IPS-20b (cell line): ENCODE measurements at regions not wholly inside any gene's neighbourhood (a gene's known extent, or its start where the extent isn't known, plus 50 kb on each side); places are given as distances from the start of the nearest gene placed in this dataset.

Experiments
- H3K27ac ChIP-seq: one replicate; pipeline ENCODE4 v1.5.1; 2013; ENCODE audit warnings: low read length
- H3K27me3 ChIP-seq: 2 replicates; pipeline ENCODE4 v1.6.1; 2013; ENCODE audit warnings: mild to moderate bottlenecking, low read length, inconsistent platforms; ENCODE audit not compliant: insufficient read depth
- H3K36me3 ChIP-seq: 2 replicates; pipeline ENCODE4 v1.6.1; 2013; ENCODE audit warnings: low read depth, mild to moderate bottlenecking, inconsistent platforms, low read length, moderate library complexity; ENCODE audit not compliant: insufficient read depth
- H3K4me1 ChIP-seq: 2 replicates; pipeline ENCODE4 v1.6.1; 2013; ENCODE audit warnings: mild to moderate bottlenecking, control low read depth, inconsistent platforms, low read length, moderate library complexity; ENCODE audit not compliant: insufficient read depth
- H3K4me3 ChIP-seq: 2 replicates; pipeline ENCODE4 v1.5.1; 2013; ENCODE audit warnings: mild to moderate bottlenecking, low read length, inconsistent platforms
- H3K9ac ChIP-seq: 2 replicates; pipeline ENCODE4 v1.6.1; 2013; ENCODE audit warnings: low read depth, mild to moderate bottlenecking, inconsistent platforms, low read length, moderate library complexity
- H3K9me3 ChIP-seq: 2 replicates; pipeline ENCODE4 v1.6.1; 2013; ENCODE audit warnings: mild to moderate bottlenecking, low read depth, low read length, inconsistent platforms; ENCODE audit not compliant: insufficient read depth

DNA sequence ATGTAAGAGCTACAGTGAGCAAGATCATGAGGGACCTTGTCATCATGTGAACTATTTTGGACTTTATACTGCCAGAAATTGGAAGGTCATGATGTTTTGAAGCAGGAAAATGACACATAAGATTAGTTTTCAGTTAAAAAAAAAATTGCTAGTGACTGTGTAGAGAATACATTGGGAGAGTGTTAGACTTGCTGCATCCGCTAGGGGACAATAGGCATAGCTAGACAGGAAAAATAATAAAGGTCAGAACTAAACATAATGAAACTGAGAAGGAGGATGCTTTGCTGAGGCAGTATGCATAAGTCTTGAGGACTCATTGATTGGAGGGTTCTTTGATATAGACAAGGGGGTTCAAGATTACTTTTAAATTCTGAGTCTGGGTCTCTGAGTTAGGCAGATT is 275.8 kb upstream of the KCNH8 start:
- no peak overlapping the region for H3K27ac ChIP-seq
- H3K9me3 ChIP-seq, result no peaks in the 10 kb centered on the region
- H3K4me1 ChIP-seq, result no peaks in the 10 kb centered on the region
- H3K9ac ChIP-seq, result no peak overlapping the region
- no peaks in the 10 kb centered on the region for H3K27me3 ChIP-seq
- H3K4me3 ChIP-seq, result no peak overlapping the region
- no peaks in the 10 kb centered on the region for H3K36me3 ChIP-seq

DNA sequence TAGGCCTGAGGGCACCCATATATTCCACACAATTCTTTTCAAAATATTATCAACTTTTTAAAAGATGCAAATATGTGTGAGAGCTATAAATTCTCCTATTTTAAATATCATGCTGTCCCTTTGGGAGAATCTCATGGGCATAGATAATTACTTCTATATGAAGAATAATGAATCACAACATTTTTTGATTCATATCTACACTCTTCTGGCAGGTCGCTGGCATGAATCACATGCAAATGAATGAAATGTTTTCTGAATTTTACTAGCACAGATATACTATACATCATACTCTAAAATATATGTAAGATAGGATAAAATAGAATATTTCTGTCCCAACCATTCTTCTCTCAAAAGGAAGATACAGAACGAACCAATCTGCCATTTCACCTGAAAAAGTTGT is 277.7 kb upstream of the KCNH8 start:
- Histone ChIP-seq H3K27ac (no peak overlapping the region), H3K36me3 (no peaks in the 10 kb centered on the region), H3K4me1 (no peaks in the 10 kb centered on the region), H3K4me3 (no peak overlapping the region), H3K27me3 (no peaks in the 10 kb centered on the region), H3K9me3 (no peaks in the 10 kb centered on the region), H3K9ac (no peak overlapping the region)

DNA sequence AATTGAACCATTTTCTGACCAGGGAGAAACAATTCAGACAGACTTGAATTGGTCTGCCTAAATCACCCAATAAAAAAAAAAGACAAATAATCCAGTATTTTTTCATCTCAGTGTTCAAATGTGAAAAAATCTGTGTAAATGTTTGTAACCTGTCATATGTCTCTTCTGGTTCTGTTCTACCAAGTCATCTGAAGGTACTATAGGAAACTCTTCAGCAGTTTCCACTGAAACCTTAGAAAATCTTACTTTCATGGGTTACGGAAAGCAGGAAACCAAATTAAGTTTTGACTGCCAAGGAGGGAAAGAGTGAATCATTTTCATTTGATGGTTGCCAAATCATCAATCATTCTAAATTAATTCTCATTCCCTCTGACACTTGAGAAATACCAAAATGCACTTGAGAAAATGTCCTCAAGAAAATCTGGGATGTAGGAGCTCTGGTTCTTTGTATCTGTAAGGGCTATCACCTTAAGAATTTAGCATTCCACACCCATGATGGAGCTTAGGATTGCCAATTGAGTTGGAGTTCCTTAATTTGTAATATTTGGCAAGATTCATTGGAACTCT is 278.2 kb upstream of the KCNH8 start:
- Histone ChIP-seq H3K9ac (no peak overlapping the region), H3K4me3 (no peak overlapping the region), H3K9me3 (no peaks in the 10 kb centered on the region), H3K36me3 (no peaks in the 10 kb centered on the region), H3K4me1 (no peaks in the 10 kb centered on the region), H3K27ac (no peak overlapping the region), H3K27me3 (no peaks in the 10 kb centered on the region)

DNA sequence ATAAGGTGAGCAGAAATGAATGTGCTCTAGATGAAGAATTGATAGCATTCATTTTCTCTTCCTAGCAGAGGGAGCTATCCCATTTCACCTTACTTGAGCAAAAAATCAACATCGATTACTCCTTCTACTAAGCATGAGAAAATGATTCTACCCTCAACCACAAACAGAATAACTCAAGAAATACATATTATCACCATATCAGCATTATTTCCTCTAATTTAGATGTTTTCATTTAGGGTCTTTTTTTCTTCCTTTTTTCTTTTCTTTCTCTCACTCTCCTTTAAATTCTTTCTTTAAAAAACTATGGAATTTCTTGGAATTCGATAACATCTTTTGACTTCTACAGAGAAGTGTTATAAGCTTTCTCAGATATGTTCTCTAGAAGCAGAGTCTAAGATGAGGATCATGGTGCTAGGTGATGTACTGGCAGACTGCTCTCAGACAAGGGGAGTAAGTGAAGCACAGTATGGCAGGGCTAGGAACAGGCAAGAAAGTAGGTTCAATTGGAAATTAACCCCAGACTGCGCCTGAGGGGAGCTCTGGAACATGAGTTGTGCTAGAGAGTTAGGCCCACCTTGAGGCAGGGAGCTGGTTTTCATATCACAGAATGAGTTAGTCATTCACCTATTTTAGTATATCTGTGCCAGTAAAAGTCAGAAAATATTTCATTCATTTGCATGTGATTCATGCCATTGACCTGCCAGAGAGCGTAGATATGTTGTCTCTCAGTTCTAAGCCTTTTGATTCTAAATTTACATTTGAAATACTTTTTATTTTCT is 279.2 kb upstream of the KCNH8 start:
- Histone ChIP-seq H3K27me3 (no peaks in the 10 kb centered on the region), H3K4me3 (no peak overlapping the region), H3K9me3 (no peaks in the 10 kb centered on the region), H3K27ac (no peak overlapping the region), H3K4me1 (no peaks in the 10 kb centered on the region), H3K9ac (no peak overlapping the region), H3K36me3 (no peaks in the 10 kb centered on the region)

DNA sequence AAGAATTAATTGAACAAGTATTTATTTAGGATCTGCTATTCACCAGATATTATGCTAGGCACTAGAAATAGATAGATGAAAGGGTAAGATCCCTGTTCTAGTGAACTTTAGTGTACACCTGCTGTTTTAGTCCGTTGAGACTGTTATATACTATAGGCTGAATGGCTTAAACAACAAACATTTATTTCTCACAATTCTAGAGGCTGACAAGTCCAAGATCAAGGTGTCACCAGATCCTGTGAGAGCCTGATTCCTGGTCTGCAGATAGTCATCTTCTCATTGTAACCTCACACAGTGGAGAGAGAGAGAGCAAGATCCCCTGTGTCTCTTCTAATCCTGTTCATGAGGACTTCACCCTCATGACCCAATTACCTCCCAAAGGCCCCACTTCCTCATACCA is 281.4 kb upstream of the KCNH8 start:
- H3K4me1 ChIP-seq, result no peaks in the 10 kb centered on the region
- H3K9ac ChIP-seq, result no peak overlapping the region
- no peak overlapping the region for H3K27ac ChIP-seq
- no peak overlapping the region for H3K4me3 ChIP-seq
- H3K36me3 ChIP-seq, result no peaks in the 10 kb centered on the region
- H3K9me3 ChIP-seq, result no peaks in the 10 kb centered on the region
- H3K27me3 ChIP-seq, result no peaks in the 10 kb centered on the region

DNA sequence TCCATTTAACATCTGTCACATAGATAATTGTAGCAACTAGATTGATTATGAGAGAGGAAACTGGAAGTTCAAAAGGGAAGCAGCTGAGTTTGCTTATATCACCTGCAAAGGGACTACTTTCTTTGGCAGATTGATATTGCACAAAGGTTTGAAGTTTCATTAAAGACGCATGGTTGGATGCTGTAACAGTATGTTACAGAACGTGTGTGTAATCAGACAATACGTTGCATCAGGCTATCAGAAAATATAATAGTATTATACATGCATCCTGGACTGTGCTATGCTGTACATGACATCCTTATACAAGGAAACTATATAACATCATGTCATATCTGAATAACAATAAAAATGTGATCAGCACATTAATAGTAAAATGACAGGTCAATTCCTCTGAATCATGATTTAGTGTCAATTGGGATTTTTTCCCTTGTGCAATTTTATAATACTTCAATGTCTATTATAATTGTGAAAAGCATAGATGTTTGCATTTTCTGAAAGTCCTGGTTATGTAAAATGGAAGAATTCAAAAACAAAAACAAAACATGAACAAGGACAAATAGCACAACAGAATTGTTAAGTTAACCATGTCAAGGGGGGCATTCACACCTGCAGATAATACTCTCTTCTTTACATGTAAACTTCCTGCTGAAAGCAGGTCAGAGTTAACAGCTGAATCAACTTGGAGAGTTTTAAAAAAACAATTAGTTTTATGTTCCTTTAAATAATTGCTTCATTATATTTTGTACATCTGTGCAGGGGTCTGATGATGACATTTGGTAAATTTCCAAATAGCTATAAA is 283.2 kb upstream of the KCNH8 start:
- Histone ChIP-seq H3K27me3 (no peaks in the 10 kb centered on the region), H3K36me3 (no peaks in the 10 kb centered on the region), H3K9ac (no peak overlapping the region), H3K9me3 (no peaks in the 10 kb centered on the region), H3K27ac (no peak overlapping the region), H3K4me1 (no peaks in the 10 kb centered on the region), H3K4me3 (no peak overlapping the region)

DNA sequence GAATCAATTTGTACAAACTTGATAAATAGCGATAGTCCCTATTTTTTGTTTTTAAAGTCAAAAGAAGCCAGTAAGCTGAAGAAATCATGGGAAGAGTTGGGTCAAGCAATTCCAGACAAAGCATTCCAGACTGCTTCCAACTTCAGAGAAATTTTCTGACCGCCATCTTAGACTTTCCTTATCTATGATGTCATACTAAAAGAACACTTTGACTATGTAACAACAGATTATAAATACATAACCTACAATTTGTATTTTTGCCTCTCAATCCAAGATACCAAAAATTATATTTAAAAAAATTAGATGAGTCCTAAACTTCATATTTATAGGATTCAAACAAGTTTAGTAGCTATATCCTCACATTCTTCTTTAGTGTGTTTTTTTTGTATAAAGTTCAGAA is 286.2 kb upstream of the KCNH8 start:
- no peaks in the 10 kb centered on the region for H3K36me3 ChIP-seq
- H3K27ac ChIP-seq, result no peak overlapping the region
- H3K4me3 ChIP-seq, result no peak overlapping the region
- H3K4me1 ChIP-seq, result no peaks in the 10 kb centered on the region
- no peak overlapping the region for H3K9ac ChIP-seq
- H3K9me3 ChIP-seq, result no peaks in the 10 kb centered on the region
- no peaks in the 10 kb centered on the region for H3K27me3 ChIP-seq

DNA sequence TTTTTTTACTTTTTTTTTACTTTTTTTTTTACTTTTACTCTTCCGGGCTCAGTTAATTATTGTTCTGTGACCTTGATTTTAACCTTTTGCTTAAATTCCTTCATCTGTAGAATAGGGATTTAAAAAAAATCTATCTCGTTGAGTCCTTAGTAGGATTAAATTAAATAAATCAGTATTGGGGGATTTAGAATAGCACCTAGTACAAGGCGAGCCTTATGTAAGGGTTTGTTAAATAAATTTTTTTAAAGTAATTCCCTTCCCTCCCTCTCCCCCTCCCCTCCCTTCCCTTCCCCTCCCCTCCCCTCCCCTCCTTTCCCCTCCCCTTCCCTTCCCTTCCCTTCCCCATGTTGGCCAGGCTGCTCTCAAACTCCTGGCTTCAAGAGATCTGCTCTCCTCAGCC is 287.2 kb upstream of the KCNH8 start:
- Histone ChIP-seq H3K9me3 (no peaks in the 10 kb centered on the region), H3K4me1 (no peaks in the 10 kb centered on the region)

DNA sequence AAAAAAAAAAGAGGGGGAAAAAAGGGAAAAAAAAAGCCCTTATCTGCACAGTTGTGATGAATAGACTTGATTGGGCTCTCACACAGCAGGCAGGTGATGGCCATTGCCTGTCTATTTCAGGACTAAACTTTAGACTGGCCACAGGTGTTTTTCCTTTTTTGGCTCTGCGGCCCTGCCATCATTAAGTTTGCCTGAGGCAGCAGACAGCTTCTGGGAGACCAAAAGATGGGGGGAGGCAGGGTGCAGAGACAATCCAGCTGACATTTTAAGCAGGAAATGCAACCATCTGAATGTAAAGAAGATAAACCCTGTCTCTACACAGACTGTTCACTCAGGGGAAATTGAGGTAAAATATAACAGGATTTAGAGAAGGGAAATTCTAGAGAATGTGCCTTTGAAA is 295.0 kb upstream of the KCNH8 start:
- Histone ChIP-seq H3K9me3 (no peaks in the 10 kb centered on the region), H3K27me3 (no peaks in the 10 kb centered on the region), H3K4me1 (no peaks in the 10 kb centered on the region), H3K36me3 (no peaks in the 10 kb centered on the region), H3K4me3 (no peak overlapping the region), H3K27ac (no peak overlapping the region), H3K9ac (no peak overlapping the region)

More for the DNA sequence above, 287.2 kb upstream of the KCNH8 start:
- no peaks in the 10 kb centered on the region for H3K36me3 ChIP-seq
- no peak overlapping the region for H3K27ac ChIP-seq
- H3K9ac ChIP-seq, result no peak overlapping the region
- H3K4me3 ChIP-seq, result no peak overlapping the region
- no peaks in the 10 kb centered on the region for H3K27me3 ChIP-seq

DNA sequence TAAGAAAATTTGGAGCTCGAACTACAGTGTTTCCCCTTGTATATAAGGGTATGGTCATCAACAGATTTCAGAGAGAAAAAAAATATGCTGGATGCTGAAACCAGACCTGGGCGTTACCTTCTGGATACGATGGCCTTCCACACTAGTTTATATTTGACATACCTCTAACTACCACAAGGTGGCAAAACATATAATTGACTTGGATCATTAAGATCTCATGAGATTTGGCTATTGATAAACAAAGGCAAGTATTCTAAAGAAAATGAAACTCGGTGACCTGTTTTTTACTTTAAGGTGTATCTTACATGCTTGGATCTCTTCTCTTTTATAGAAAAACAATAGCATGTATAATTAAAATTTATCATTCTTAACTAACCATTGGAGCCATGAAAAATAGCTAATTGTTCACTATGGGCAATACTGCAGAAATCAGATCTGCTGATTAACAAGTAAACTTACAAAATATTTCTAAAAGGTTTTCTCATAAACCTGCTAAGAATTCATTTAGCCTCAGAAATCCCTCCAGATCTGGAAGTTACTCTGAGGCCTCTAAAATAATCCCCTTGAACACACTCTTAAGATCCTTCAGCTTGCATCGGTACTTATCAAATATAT is 300.6 kb upstream of the KCNH8 start:
- no peaks in the 10 kb centered on the region for H3K36me3 ChIP-seq
- H3K4me3 ChIP-seq, result no peak overlapping the region
- H3K4me1 ChIP-seq, result no peaks in the 10 kb centered on the region
- H3K27ac ChIP-seq, result no peak overlapping the region
- no peaks in the 10 kb centered on the region for H3K27me3 ChIP-seq
- no peak overlapping the region for H3K9ac ChIP-seq
- H3K9me3 ChIP-seq, result no peaks in the 10 kb centered on the region

DNA sequence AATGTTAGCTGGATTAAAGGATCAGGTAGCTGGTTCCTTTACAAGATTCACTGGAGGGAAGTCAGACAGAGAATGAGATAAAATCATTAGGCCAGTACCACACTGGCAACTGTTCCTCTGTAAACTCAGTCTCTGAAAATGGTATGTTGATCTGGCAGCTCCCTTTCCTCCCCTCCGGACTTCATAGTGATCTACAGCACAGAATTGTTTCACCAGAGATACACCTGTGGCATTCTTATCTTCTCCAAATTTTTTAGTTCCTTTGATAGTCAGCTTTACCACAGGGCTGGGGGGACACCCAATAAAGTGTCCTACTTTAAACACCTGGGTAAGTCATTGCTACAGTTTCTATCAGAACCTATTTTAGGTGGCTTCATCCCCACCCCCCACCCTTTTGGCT is 304.3 kb upstream of the KCNH8 start:
- no peaks in the 10 kb centered on the region for H3K4me1 ChIP-seq
- H3K36me3 ChIP-seq, result no peaks in the 10 kb centered on the region
- H3K27me3 ChIP-seq, result no peaks in the 10 kb centered on the region
- H3K4me3 ChIP-seq, result no peak overlapping the region
- no peak overlapping the region for H3K27ac ChIP-seq
- H3K9me3 ChIP-seq, result no peaks in the 10 kb centered on the region
- H3K9ac ChIP-seq, result no peak overlapping the region
